ENCODE measurements at regions not wholly inside any gene's neighbourhood (a gene's known extent, or its start where the extent isn't known, plus 50 kb on each side); places are given as distances from the start of the nearest gene placed in this dataset.

- TF ChIP-seq EP300 (IDR thresholded peaks at IDR 0.05; ENCODE audit: borderline replicate concordance) (no peak), EGR1 (IDR thresholded peaks at IDR 0.05) (no peak), USF1 (IDR thresholded peaks at IDR 0.05) (no peak), FOXM1 (IDR thresholded peaks at IDR 0.05; ENCODE audit: borderline replicate concordance, low read depth) (no peak)
- TF ChIP-seq, protein P1, sequence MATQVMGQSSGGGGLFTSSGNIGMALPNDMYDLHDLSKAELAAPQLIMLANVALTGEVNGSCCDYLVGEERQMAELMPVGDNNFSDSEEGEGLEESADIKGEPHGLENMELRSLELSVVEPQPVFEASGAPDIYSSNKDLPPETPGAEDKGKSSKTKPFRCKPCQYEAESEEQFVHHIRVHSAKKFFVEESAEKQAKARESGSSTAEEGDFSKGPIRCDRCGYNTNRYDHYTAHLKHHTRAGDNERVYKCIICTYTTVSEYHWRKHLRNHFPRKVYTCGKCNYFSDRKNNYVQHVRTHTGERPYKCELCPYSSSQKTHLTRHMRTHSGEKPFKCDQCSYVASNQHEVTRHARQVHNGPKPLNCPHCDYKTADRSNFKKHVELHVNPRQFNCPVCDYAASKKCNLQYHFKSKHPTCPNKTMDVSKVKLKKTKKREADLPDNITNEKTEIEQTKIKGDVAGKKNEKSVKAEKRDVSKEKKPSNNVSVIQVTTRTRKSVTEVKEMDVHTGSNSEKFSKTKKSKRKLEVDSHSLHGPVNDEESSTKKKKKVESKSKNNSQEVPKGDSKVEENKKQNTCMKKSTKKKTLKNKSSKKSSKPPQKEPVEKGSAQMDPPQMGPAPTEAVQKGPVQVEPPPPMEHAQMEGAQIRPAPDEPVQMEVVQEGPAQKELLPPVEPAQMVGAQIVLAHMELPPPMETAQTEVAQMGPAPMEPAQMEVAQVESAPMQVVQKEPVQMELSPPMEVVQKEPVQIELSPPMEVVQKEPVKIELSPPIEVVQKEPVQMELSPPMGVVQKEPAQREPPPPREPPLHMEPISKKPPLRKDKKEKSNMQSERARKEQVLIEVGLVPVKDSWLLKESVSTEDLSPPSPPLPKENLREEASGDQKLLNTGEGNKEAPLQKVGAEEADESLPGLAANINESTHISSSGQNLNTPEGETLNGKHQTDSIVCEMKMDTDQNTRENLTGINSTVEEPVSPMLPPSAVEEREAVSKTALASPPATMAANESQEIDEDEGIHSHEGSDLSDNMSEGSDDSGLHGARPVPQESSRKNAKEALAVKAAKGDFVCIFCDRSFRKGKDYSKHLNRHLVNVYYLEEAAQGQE (IDR thresholded peaks at IDR 0.05; ENCODE audit: low read depth), result no peak
Measured at GRCh38 chr16:54375071-54375470, 88.5 kb upstream of the IRX3 start.
